Astrocyte (in vitro differentiated cells and primary cell): ENCODE measurements at regions not wholly inside any gene's neighbourhood (a gene's known extent, or its start where the extent isn't known, plus 50 kb on each side); places are given as distances from the start of the nearest gene placed in this dataset.

Source experiments
- DNase-seq: peaks from one replicate; pipeline ENCODE4 v3.0.0-alpha.2; 2010; ENCODE audit warnings: low read depth
- FAIRE-seq: peaks from 2 replicates; lab custom pipeline; 2011; peaks lifted over from hg19 to GRCh38; lab: Jason Lieb, UNC
- H2AFZ ChIP-seq: 2 replicates; pipeline ENCODE4 v1.6.0; 2012; ENCODE audit warnings: low read depth, low read length, inconsistent platforms
- H3K27ac ChIP-seq: 2 replicates; pipeline ENCODE4 v1.5.1; 2011; ENCODE audit warnings: low read depth, low read length, inconsistent platforms
- H3K27me3 ChIP-seq: 2 replicates; pipeline ENCODE4 v1.6.0; 2011; ENCODE audit warnings: low read length, inconsistent platforms; ENCODE audit not compliant: insufficient read depth
- H3K36me3 ChIP-seq: 2 replicates; pipeline ENCODE4 v1.5.1; 2011; ENCODE audit warnings: low read length, inconsistent platforms; ENCODE audit not compliant: insufficient read depth
- H3K4me1 ChIP-seq: 2 replicates; pipeline ENCODE4 v1.5.1; 2011; ENCODE audit warnings: low read length, inconsistent platforms; ENCODE audit not compliant: insufficient read depth
- H3K4me2 ChIP-seq: 2 replicates; pipeline ENCODE4 v1.6.0; 2012; ENCODE audit warnings: low read length, inconsistent platforms
- H3K4me3 ChIP-seq: 2 replicates; pipeline ENCODE4 v1.5.1; 2011; ENCODE audit warnings: low read depth, mild to moderate bottlenecking, low read length, inconsistent platforms; ENCODE audit not compliant: insufficient read depth
- H3K79me2 ChIP-seq: 2 replicates; pipeline ENCODE4 v1.6.0; 2012; ENCODE audit warnings: mild to moderate bottlenecking, low read length, inconsistent platforms; ENCODE audit not compliant: insufficient read depth
- H3K9ac ChIP-seq: 2 replicates; pipeline ENCODE4 v1.6.0; 2012; ENCODE audit warnings: mild to moderate bottlenecking, low read length, inconsistent platforms
- H3K9me3 ChIP-seq: 2 replicates; pipeline ENCODE4 v1.5.1; 2012; ENCODE audit warnings: low read depth, mild to moderate bottlenecking, low read length, inconsistent platforms; ENCODE audit not compliant: insufficient read depth
- H4K20me1 ChIP-seq: 2 replicates; pipeline ENCODE4 v1.6.0; 2012; ENCODE audit warnings: low read length, inconsistent platforms; ENCODE audit not compliant: insufficient read depth
- H3K27ac Mint-ChIP-seq: one replicate; pipeline ENCODE4 v1.8.0; 2021; ENCODE audit warnings: mild to moderate bottlenecking, mixed read lengths; ENCODE audit not compliant: unreplicated experiment
- H3K27me3 Mint-ChIP-seq: one replicate; pipeline ENCODE4 v1.8.0; 2021; ENCODE audit warnings: low read depth, mixed read lengths; ENCODE audit not compliant: unreplicated experiment
- H3K36me3 Mint-ChIP-seq: one replicate; pipeline ENCODE4 v1.8.0; 2021; ENCODE audit warnings: low read depth, mixed read lengths; ENCODE audit not compliant: unreplicated experiment
- H3K4me1 Mint-ChIP-seq: one replicate; pipeline ENCODE4 v1.8.0; 2021; ENCODE audit warnings: low read depth, mixed read lengths; ENCODE audit not compliant: unreplicated experiment
- H3K4me3 Mint-ChIP-seq: one replicate; pipeline ENCODE4 v1.8.0; 2021; ENCODE audit warnings: mild to moderate bottlenecking, moderate library complexity, mixed read lengths; ENCODE audit not compliant: unreplicated experiment
- H3K9me3 Mint-ChIP-seq: one replicate; pipeline ENCODE4 v1.8.0; 2021; ENCODE audit warnings: mild to moderate bottlenecking, mixed read lengths; ENCODE audit not compliant: unreplicated experiment
- CTCF ChIP-seq: IDR thresholded peaks from 2 replicates; pipeline ENCODE4 v1.5.1; 2011; ENCODE audit warnings: low read depth, mild to moderate bottlenecking, inconsistent platforms, low read length, moderate library complexity; ENCODE audit not compliant: insufficient read depth
- EZH2 ChIP-seq: IDR thresholded peaks from 2 replicates; pipeline ENCODE4 v1.6.1; 2012; ENCODE audit warnings: mild to moderate bottlenecking, low read length, inconsistent platforms; ENCODE audit not compliant: insufficient read depth

GRCh38 chr5:56681346-56681745 lies 134.0 kb upstream of the MAP3K1 start:
- H3K4me3 Mint-ChIP-seq, result no peak overlapping the region

GRCh38 chr5:56680731-56681130 lies 134.6 kb upstream of the MAP3K1 start:
- FAIRE-seq, result no peak
- no peaks in the 10 kb centered on the region for H3K27me3 Mint-ChIP-seq
- no peaks in the 10 kb centered on the region for H3K9me3 ChIP-seq
- no peak overlapping the region for H3K9ac ChIP-seq
- no peaks in the 10 kb centered on the region for H3K36me3 ChIP-seq
- no peak overlapping the region for H3K4me3 ChIP-seq
- DNase-seq, result no peak
- peaks cover 5% of the 10 kb centered on the region for H3K4me1 ChIP-seq
- H3K27ac ChIP-seq, result no peak overlapping the region
- no peak overlapping the region for H3K4me2 ChIP-seq
- peaks cover 3% of the 10 kb centered on the region for H3K9me3 Mint-ChIP-seq
- H3K4me1 Mint-ChIP-seq, result peaks cover 8% of the 10 kb centered on the region
- H3K79me2 ChIP-seq, result no peaks in the 10 kb centered on the region
- H4K20me1 ChIP-seq, result no peaks in the 10 kb centered on the region
- no peaks in the 10 kb centered on the region for H3K27me3 ChIP-seq
- H3K4me3 Mint-ChIP-seq, result no peak overlapping the region
- no peak overlapping the region for H2AFZ ChIP-seq
- no peak overlapping the region for H3K27ac Mint-ChIP-seq
- TF ChIP-seq EZH2, result no peak
- no peak for TF ChIP-seq CTCF
- no peaks in the 10 kb centered on the region for H3K36me3 Mint-ChIP-seq

More at GRCh38 chr5:56681346-56681745, 134.0 kb upstream of the MAP3K1 start:
- Histone ChIP-seq H3K9me3 (no peaks in the 10 kb centered on the region), H3K9ac (no peak overlapping the region), H3K4me2 (peak overlapping the region; percentile 24), H4K20me1 (no peaks in the 10 kb centered on the region), H3K79me2 (no peaks in the 10 kb centered on the region), H3K27me3 (no peaks in the 10 kb centered on the region), H3K36me3 (no peaks in the 10 kb centered on the region), H3K4me1 (peaks cover 5% of the 10 kb centered on the region), H3K27ac (no peak overlapping the region), H3K4me3 (no peak overlapping the region), H2AFZ (no peak overlapping the region)
- Mint-ChIP-seq H3K9me3 (peaks cover 3% of the 10 kb centered on the region), H3K4me1 (peaks cover 8% of the 10 kb centered on the region), H3K27me3 (no peaks in the 10 kb centered on the region), H3K36me3 (no peaks in the 10 kb centered on the region), H3K27ac (no peak overlapping the region)
- TF ChIP-seq CTCF (no peak), EZH2 (no peak)
- DNase-seq, result peak; percentile 42
- peak; percentile 45 for FAIRE-seq

- Histone ChIP-seq H3K27me3 (no peaks in the 10 kb centered on the region), H3K4me2 (no peak overlapping the region), H3K79me2 (no peaks in the 10 kb centered on the region), H3K9me3 (no peaks in the 10 kb centered on the region), H3K27ac (no peak overlapping the region), H3K4me3 (no peak overlapping the region), H3K36me3 (no peaks in the 10 kb centered on the region), H2AFZ (no peak overlapping the region), H3K4me1 (peaks cover 5% of the 10 kb centered on the region), H3K9ac (no peak overlapping the region), H4K20me1 (no peaks in the 10 kb centered on the region)
- DNase-seq (no peak), FAIRE-seq (no peak)
- no peak overlapping the region for H3K27ac Mint-ChIP-seq
- H3K4me3 Mint-ChIP-seq, result no peak overlapping the region
- H3K36me3 Mint-ChIP-seq, result peaks cover 2% of the 10 kb centered on the region
- H3K9me3 Mint-ChIP-seq, result peaks cover 4% of the 10 kb centered on the region
- TF ChIP-seq EZH2 (no peak), CTCF (no peak)
- peaks cover 8% of the 10 kb centered on the region for H3K4me1 Mint-ChIP-seq
- H3K27me3 Mint-ChIP-seq, result peaks cover 11% of the 10 kb centered on the region
These were observed 137.6 kb upstream of the MAP3K1 start for GRCh38 chr5:56677690-56678305.
